Osteoblast (primary cell): ENCODE measurements at regions not wholly inside any gene's neighbourhood (a gene's known extent, or its start where the extent isn't known, plus 50 kb on each side); places are given as distances from the start of the nearest gene placed in this dataset.

Source experiments
- DNase-seq: peaks from one replicate; pipeline ENCODE4 v3.0.0; 2011; ENCODE audit warnings: low spot score, mixed read lengths; ENCODE audit not compliant: insufficient read length; ENCODE audit errors: missing footprints
- H2AFZ ChIP-seq: 2 replicates; pipeline ENCODE4 v1.6.0; 2011; ENCODE audit warnings: mild to moderate bottlenecking, low read length
- H3K27ac ChIP-seq: 2 replicates; pipeline ENCODE4 v1.5.1; 2011; ENCODE audit warnings: mild to moderate bottlenecking, low read depth, low read length, moderate library complexity
- H3K27me3 ChIP-seq: 2 replicates; pipeline ENCODE4 v1.6.0; 2012; ENCODE audit warnings: mild to moderate bottlenecking, control low read depth, inconsistent platforms, low read length, moderate library complexity; ENCODE audit not compliant: insufficient read depth
- H3K36me3 ChIP-seq: 2 replicates; pipeline ENCODE4 v1.5.1; 2011; ENCODE audit warnings: mild to moderate bottlenecking, low read length, control low read depth, moderate library complexity; ENCODE audit not compliant: insufficient read depth
- H3K4me1 ChIP-seq: 2 replicates; pipeline ENCODE4 v1.5.1; 2011; ENCODE audit warnings: mild to moderate bottlenecking, low read length, control low read depth, moderate library complexity; ENCODE audit not compliant: insufficient read depth
- H3K4me2 ChIP-seq: 2 replicates; pipeline ENCODE4 v1.6.0; 2011; ENCODE audit warnings: mild to moderate bottlenecking, low read length; ENCODE audit not compliant: insufficient read depth
- H3K4me3 ChIP-seq: fragments of 200-600 bp; sonication (generic); 3 replicates; pipeline ENCODE4 v1.5.1; 2012; ENCODE audit warnings: mild to moderate bottlenecking, low read length, inconsistent platforms; ENCODE audit not compliant: insufficient read depth
- H3K79me2 ChIP-seq: 2 replicates; pipeline ENCODE4 v1.6.0; 2012; ENCODE audit warnings: mild to moderate bottlenecking, low read length, control low read depth, inconsistent platforms; ENCODE audit not compliant: insufficient read depth
- H3K9me3 ChIP-seq: 2 replicates; pipeline ENCODE4 v1.5.1; 2011; ENCODE audit warnings: low read depth, low read length, control low read depth
- H4K20me1 ChIP-seq: 2 replicates; pipeline ENCODE4 v1.6.0; 2012; ENCODE audit warnings: mild to moderate bottlenecking, low read length, control low read depth; ENCODE audit not compliant: insufficient read depth
- CTCF ChIP-seq: IDR thresholded peaks from 2 replicates; pipeline ENCODE4 v1.5.1; 2011; ENCODE audit warnings: mild to moderate bottlenecking, low read depth, low read length, moderate library complexity; ENCODE audit errors: extremely low read depth

- Histone ChIP-seq H4K20me1 (no peaks in the 10 kb centered on the region), H3K36me3 (no peaks in the 10 kb centered on the region), H3K4me3 (no peak overlapping the region), H3K9me3 (no peaks in the 10 kb centered on the region), H3K27ac (no peak overlapping the region), H3K79me2 (no peaks in the 10 kb centered on the region), H3K4me2 (no peak overlapping the region), H3K27me3 (no peaks in the 10 kb centered on the region), H3K4me1 (no peaks in the 10 kb centered on the region), H2AFZ (no peak overlapping the region)
- TF ChIP-seq CTCF, result no peak
- no peak for DNase-seq
Observed at GRCh38 chr21:41059871-41060270, 108.1 kb upstream of the BACE2 start.

GRCh38 chr21:41061701-41062100 is 106.3 kb upstream of the BACE2 start:
- Histone ChIP-seq H3K4me1 (no peaks in the 10 kb centered on the region), H3K9me3 (no peaks in the 10 kb centered on the region), H4K20me1 (no peaks in the 10 kb centered on the region), H3K4me2 (no peak overlapping the region), H3K27me3 (no peaks in the 10 kb centered on the region), H3K36me3 (no peaks in the 10 kb centered on the region), H3K4me3 (no peak overlapping the region), H2AFZ (no peak overlapping the region), H3K79me2 (no peaks in the 10 kb centered on the region), H3K27ac (no peak overlapping the region)
- TF ChIP-seq CTCF, result no peak
- DNase-seq, result no peak

- Histone ChIP-seq H3K27me3 (no peaks in the 10 kb centered on the region), H4K20me1 (no peaks in the 10 kb centered on the region), H3K36me3 (no peaks in the 10 kb centered on the region), H3K4me2 (no peak overlapping the region), H3K9me3 (no peaks in the 10 kb centered on the region), H2AFZ (no peak overlapping the region), H3K4me3 (no peak overlapping the region), H3K4me1 (no peaks in the 10 kb centered on the region), H3K27ac (no peak overlapping the region), H3K79me2 (no peaks in the 10 kb centered on the region)
- DNase-seq, result no peak
- no peak for TF ChIP-seq CTCF
Observed at GRCh38 chr21:41064334-41064791, 103.6 kb upstream of the BACE2 start.

- H4K20me1 ChIP-seq, result no peaks in the 10 kb centered on the region
- no peak for TF ChIP-seq CTCF
- no peak overlapping the region for H2AFZ ChIP-seq
- no peaks in the 10 kb centered on the region for H3K9me3 ChIP-seq
- no peak overlapping the region for H3K4me3 ChIP-seq
- H3K36me3 ChIP-seq, result no peaks in the 10 kb centered on the region
- H3K79me2 ChIP-seq, result no peaks in the 10 kb centered on the region
- DNase-seq, result no peak
- H3K27ac ChIP-seq, result no peak overlapping the region
- no peaks in the 10 kb centered on the region for H3K4me1 ChIP-seq
- no peak overlapping the region for H3K4me2 ChIP-seq
- no peaks in the 10 kb centered on the region for H3K27me3 ChIP-seq
Observed at GRCh38 chr21:41064951-41065350, 103.0 kb upstream of the BACE2 start.
